Neural progenitor cell (in vitro differentiated cells): ENCODE measurements at regions not wholly inside any gene's neighbourhood (a gene's known extent, or its start where the extent isn't known, plus 50 kb on each side); places are given as distances from the start of the nearest gene placed in this dataset.

Source experiments
- DNase-seq: peaks from one replicate; pipeline ENCODE4 v3.0.0-alpha.2; 2016; ENCODE audit warnings: low spot score
- H2AFZ ChIP-seq: fragments of 200-600 bp; sonication (generic); replicated peaks from 2 replicates; pipeline ENCODE4 v1.6.1; 2016; ENCODE audit warnings: antibody characterized with exemption
- H3F3A ChIP-seq: fragments of 200-600 bp; sonication (generic); 2 replicates; pipeline ENCODE4 v1.6.1; 2016; ENCODE audit warnings: antibody characterized with exemption, low read depth
- H3K27ac ChIP-seq: fragments of 200-600 bp; sonication (generic); 2 replicates; pipeline ENCODE4 v1.5.1; 2016; ENCODE audit warnings: mild to moderate bottlenecking
- H3K27me3 ChIP-seq: fragments of 200-600 bp; sonication (generic); 2 replicates; pipeline ENCODE4 v1.6.1; 2016; ENCODE audit warnings: mild to moderate bottlenecking, moderate library complexity
- H3K36me3 ChIP-seq: fragments of 200-600 bp; sonication (generic); 2 replicates; pipeline ENCODE4 v1.5.1; 2016
- H3K4me1 ChIP-seq: fragments of 200-600 bp; sonication (generic); 2 replicates; pipeline ENCODE4 v1.6.1; 2016; ENCODE audit warnings: mixed run types
- H3K4me2 ChIP-seq: fragments of 200-600 bp; sonication (generic); 2 replicates; pipeline ENCODE4 v1.6.1; 2016
- H3K4me3 ChIP-seq: fragments of 200-600 bp; sonication (generic); 2 replicates; pipeline ENCODE4 v1.5.1; 2016
- H3K79me2 ChIP-seq: fragments of 200-600 bp; sonication (generic); 2 replicates; pipeline ENCODE4 v1.6.1; 2016; ENCODE audit warnings: low read depth
- H3K9ac ChIP-seq: fragments of 200-600 bp; sonication (generic); 2 replicates; pipeline ENCODE4 v1.6.1; 2016
- H3K9me3 ChIP-seq: fragments of 200-600 bp; sonication (generic); 2 replicates; pipeline ENCODE4 v1.5.1; 2016; ENCODE audit warnings: low read depth
- H4K20me1 ChIP-seq: fragments of 200-600 bp; sonication (generic); 2 replicates; pipeline ENCODE4 v1.6.1; 2016; ENCODE audit warnings: low read depth
- H3K27ac Mint-ChIP-seq: 3 replicates; pipeline ENCODE4 v1.8.0; 2021; ENCODE audit warnings: mixed read lengths
- H3K27me3 Mint-ChIP-seq: 2 replicates; pipeline ENCODE4 v1.8.0; 2022; ENCODE audit warnings: low read depth, mild to moderate bottlenecking, inconsistent platforms, moderate library complexity, mixed read lengths; ENCODE audit not compliant: insufficient read depth
- H3K36me3 Mint-ChIP-seq: 3 replicates; pipeline ENCODE4 v1.8.0; 2021; ENCODE audit warnings: mixed read lengths
- H3K4me1 Mint-ChIP-seq: 3 replicates; pipeline ENCODE4 v1.8.0; 2021; ENCODE audit warnings: mixed read lengths
- H3K4me3 Mint-ChIP-seq: 3 replicates; pipeline ENCODE4 v1.8.0; 2021; ENCODE audit warnings: mild to moderate bottlenecking, moderate library complexity, mixed read lengths
- H3K9me3 Mint-ChIP-seq: 3 replicates; pipeline ENCODE4 v1.8.0; 2020; ENCODE audit warnings: mixed read lengths
- CTCF ChIP-seq: fragments of 200-600 bp; sonication (generic); IDR thresholded peaks from 2 replicates; pipeline ENCODE4 v1.5.1; 2017; ENCODE audit warnings: antibody characterized with exemption, mild to moderate bottlenecking
- EZH2 ChIP-seq: fragments of 200-600 bp; sonication (generic); IDR thresholded peaks from 2 replicates; pipeline ENCODE4 v1.6.1; 2017; ENCODE audit warnings: antibody characterized with exemption, mild to moderate bottlenecking, moderate library complexity
- EZH2phosphoT487 ChIP-seq: fragments of 200-600 bp; sonication (generic); IDR thresholded peaks from 2 replicates; pipeline ENCODE4 v1.6.1; 2017; ENCODE audit warnings: antibody characterized with exemption

DNA sequence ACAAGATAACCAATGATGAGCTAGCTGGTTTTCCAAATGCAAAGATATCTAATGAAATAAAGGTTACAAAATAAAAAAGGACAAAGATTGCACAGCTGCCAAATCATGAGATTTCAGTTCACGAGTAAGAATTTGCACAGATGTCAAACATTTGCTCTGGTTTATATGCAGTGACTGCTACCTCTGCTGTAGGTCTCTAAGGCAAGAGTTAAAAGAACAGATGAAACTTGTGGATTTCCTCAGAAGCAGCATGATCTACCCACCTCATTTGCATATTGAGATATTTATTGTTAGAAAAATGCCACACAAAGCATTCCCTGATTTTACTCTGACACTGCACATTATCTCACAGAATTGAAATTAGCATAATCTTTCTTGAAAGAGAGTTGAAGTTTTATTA is 763.2 kb upstream of the ZEB2 start:
- Mint-ChIP-seq H3K4me3 (no peak overlapping the region), H3K4me1 (peaks cover 12% of the 10 kb centered on the region), H3K36me3 (no peaks in the 10 kb centered on the region), H3K27me3 (no peaks in the 10 kb centered on the region), H3K9me3 (no peaks in the 10 kb centered on the region), H3K27ac (no peak overlapping the region)
- H3K4me3 ChIP-seq = no peak overlapping the region
- H3K79me2 ChIP-seq = no peaks in the 10 kb centered on the region
- TF ChIP-seq EZH2 = no peak
- no peak for TF ChIP-seq EZH2phosphoT487
- no peak for TF ChIP-seq CTCF
- no peaks in the 10 kb centered on the region for H3K9me3 ChIP-seq
- no peak for DNase-seq
- no peaks in the 10 kb centered on the region for H3K27me3 ChIP-seq
- no peaks in the 10 kb centered on the region for H3K4me1 ChIP-seq
- no peak overlapping the region for H2AFZ ChIP-seq
- no peaks in the 10 kb centered on the region for H3F3A ChIP-seq
- no peaks in the 10 kb centered on the region for H4K20me1 ChIP-seq
- no peaks in the 10 kb centered on the region for H3K36me3 ChIP-seq
- no peak overlapping the region for H3K9ac ChIP-seq
- H3K4me2 ChIP-seq = no peak overlapping the region
- H3K27ac ChIP-seq = no peak overlapping the region

- no peak overlapping the region for H3K27ac ChIP-seq
- H4K20me1 ChIP-seq = no peaks in the 10 kb centered on the region
- H3F3A ChIP-seq = no peaks in the 10 kb centered on the region
- H3K9me3 ChIP-seq = no peaks in the 10 kb centered on the region
- Mint-ChIP-seq H3K9me3 (peaks cover 7% of the 10 kb centered on the region), H3K27me3 (no peaks in the 10 kb centered on the region), H3K4me1 (no peaks in the 10 kb centered on the region), H3K36me3 (no peaks in the 10 kb centered on the region), H3K4me3 (no peak overlapping the region), H3K27ac (no peak overlapping the region)
- H2AFZ ChIP-seq = no peak overlapping the region
- H3K4me1 ChIP-seq = no peaks in the 10 kb centered on the region
- H3K36me3 ChIP-seq = peaks cover 8% of the 10 kb centered on the region
- no peak for TF ChIP-seq EZH2phosphoT487
- no peak for TF ChIP-seq CTCF
- no peak for TF ChIP-seq EZH2
- no peaks in the 10 kb centered on the region for H3K27me3 ChIP-seq
- no peaks in the 10 kb centered on the region for H3K79me2 ChIP-seq
- H3K4me3 ChIP-seq = no peak overlapping the region
- DNase-seq = no peak
- H3K9ac ChIP-seq = no peak overlapping the region
- no peak overlapping the region for H3K4me2 ChIP-seq
These were observed 758.0 kb upstream of the ZEB2 start for GRCh38 chr2:145277922-145278321.

DNA sequence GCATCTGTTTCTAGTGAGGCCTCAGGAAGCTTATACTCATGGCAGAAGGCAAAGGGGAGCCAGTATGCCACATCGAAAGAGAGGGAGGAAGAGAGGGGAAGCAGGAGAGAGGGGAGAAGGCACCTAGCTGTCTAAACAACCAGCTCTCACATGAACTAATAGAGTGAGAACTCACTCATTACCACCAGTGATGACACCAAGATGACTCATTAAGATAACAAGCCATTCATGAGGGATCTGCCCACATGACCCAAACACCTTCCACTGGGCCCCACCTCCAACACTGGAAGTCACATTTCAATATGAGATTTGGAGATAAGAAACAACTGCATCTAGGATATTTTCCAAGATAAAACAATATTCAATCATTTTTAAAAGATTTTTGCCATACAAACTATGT is 753.9 kb upstream of the ZEB2 start:
- no peaks in the 10 kb centered on the region for H3K4me1 ChIP-seq
- peaks cover 8% of the 10 kb centered on the region for H3K36me3 ChIP-seq
- H3K4me3 ChIP-seq = no peak overlapping the region
- H3K4me2 ChIP-seq = no peak overlapping the region
- H3K9ac ChIP-seq = no peak overlapping the region
- Mint-ChIP-seq H3K4me1 (no peaks in the 10 kb centered on the region), H3K4me3 (no peak overlapping the region), H3K9me3 (peaks cover 7% of the 10 kb centered on the region), H3K27ac (no peak overlapping the region), H3K27me3 (no peaks in the 10 kb centered on the region), H3K36me3 (no peaks in the 10 kb centered on the region)
- TF ChIP-seq EZH2phosphoT487 = no peak
- TF ChIP-seq CTCF = no peak
- no peak for TF ChIP-seq EZH2
- DNase-seq = no peak
- no peak overlapping the region for H2AFZ ChIP-seq
- H3K9me3 ChIP-seq = no peaks in the 10 kb centered on the region
- no peak overlapping the region for H3K27ac ChIP-seq
- H3K27me3 ChIP-seq = no peaks in the 10 kb centered on the region
- H3F3A ChIP-seq = no peaks in the 10 kb centered on the region
- H3K79me2 ChIP-seq = no peaks in the 10 kb centered on the region
- H4K20me1 ChIP-seq = no peaks in the 10 kb centered on the region

- no peaks in the 10 kb centered on the region for H3K9me3 ChIP-seq
- no peaks in the 10 kb centered on the region for H3K4me1 ChIP-seq
- TF ChIP-seq EZH2 (no peak), EZH2phosphoT487 (no peak), CTCF (no peak)
- Mint-ChIP-seq H3K27ac (no peak overlapping the region), H3K9me3 (peaks cover 7% of the 10 kb centered on the region), H3K4me1 (no peaks in the 10 kb centered on the region), H3K27me3 (no peaks in the 10 kb centered on the region), H3K4me3 (no peak overlapping the region), H3K36me3 (no peaks in the 10 kb centered on the region)
- H3F3A ChIP-seq = no peaks in the 10 kb centered on the region
- H3K4me2 ChIP-seq = no peak overlapping the region
- no peak overlapping the region for H3K9ac ChIP-seq
- H3K36me3 ChIP-seq = no peaks in the 10 kb centered on the region
- no peaks in the 10 kb centered on the region for H4K20me1 ChIP-seq
- H3K27me3 ChIP-seq = no peaks in the 10 kb centered on the region
- no peaks in the 10 kb centered on the region for H3K79me2 ChIP-seq
- no peak overlapping the region for H3K4me3 ChIP-seq
- no peak overlapping the region for H3K27ac ChIP-seq
- DNase-seq = no peak
- no peak overlapping the region for H2AFZ ChIP-seq
These were observed 749.0 kb upstream of the ZEB2 start for GRCh38 chr2:145268931-145269330.
